ENCODE measurements at regions not wholly inside any gene's neighbourhood (a gene's known extent, or its start where the extent isn't known, plus 50 kb on each side); places are given as distances from the start of the nearest gene placed in this dataset.

- Histone ChIP-seq H2AFZ (ENCODE audit: low read length) (no peak overlapping the region), H3K27ac (ENCODE audit: low read depth, low read length) (no peak overlapping the region), H3K27me3 (ENCODE audit: insufficient read depth, low read length) (no peaks in the 10 kb centered on the region), H3K4me2 (ENCODE audit: insufficient read depth, low read length) (no peak overlapping the region), H3K4me1 (ENCODE audit: insufficient read depth, low read length) (no peaks in the 10 kb centered on the region), H4K20me1 (ENCODE audit: insufficient read depth, low read length) (no peaks in the 10 kb centered on the region), H3K9me3 (ENCODE audit: low read depth, low read length) (no peaks in the 10 kb centered on the region), H3K79me2 (ENCODE audit: insufficient read depth, low read length) (no peaks in the 10 kb centered on the region), H3K4me3 (ENCODE audit: insufficient read depth, low read length) (no peak overlapping the region), H3K36me3 (ENCODE audit: insufficient read depth, low read length) (no peaks in the 10 kb centered on the region)
- TF ChIP-seq, protein P1, sequence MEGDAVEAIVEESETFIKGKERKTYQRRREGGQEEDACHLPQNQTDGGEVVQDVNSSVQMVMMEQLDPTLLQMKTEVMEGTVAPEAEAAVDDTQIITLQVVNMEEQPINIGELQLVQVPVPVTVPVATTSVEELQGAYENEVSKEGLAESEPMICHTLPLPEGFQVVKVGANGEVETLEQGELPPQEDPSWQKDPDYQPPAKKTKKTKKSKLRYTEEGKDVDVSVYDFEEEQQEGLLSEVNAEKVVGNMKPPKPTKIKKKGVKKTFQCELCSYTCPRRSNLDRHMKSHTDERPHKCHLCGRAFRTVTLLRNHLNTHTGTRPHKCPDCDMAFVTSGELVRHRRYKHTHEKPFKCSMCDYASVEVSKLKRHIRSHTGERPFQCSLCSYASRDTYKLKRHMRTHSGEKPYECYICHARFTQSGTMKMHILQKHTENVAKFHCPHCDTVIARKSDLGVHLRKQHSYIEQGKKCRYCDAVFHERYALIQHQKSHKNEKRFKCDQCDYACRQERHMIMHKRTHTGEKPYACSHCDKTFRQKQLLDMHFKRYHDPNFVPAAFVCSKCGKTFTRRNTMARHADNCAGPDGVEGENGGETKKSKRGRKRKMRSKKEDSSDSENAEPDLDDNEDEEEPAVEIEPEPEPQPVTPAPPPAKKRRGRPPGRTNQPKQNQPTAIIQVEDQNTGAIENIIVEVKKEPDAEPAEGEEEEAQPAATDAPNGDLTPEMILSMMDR (IDR thresholded peaks at IDR 0.05; ENCODE audit: extremely low read depth, low read depth, low read length), result no peak
- no peak for DNase-seq (ENCODE audit: insufficient read length, low spot score, missing footprints)
Measured at GRCh38 chr5:166909040-166909439, 1382.4 kb upstream of the WWC1 start.

- H3K4me1 ChIP-seq (ENCODE audit: insufficient read depth, low read length), result no peaks in the 10 kb centered on the region
- no peak overlapping the region for H3K4me2 ChIP-seq (ENCODE audit: insufficient read depth, low read length)
- no peaks in the 10 kb centered on the region for H3K36me3 ChIP-seq (ENCODE audit: insufficient read depth, low read length)
- no peaks in the 10 kb centered on the region for H3K9me3 ChIP-seq (ENCODE audit: low read depth, low read length)
- TF ChIP-seq, protein P1 (IDR thresholded peaks at IDR 0.05; ENCODE audit: extremely low read depth, low read depth, low read length), result no peak
- H3K4me3 ChIP-seq (ENCODE audit: insufficient read depth, low read length), result no peak overlapping the region
- H2AFZ ChIP-seq (ENCODE audit: low read length), result no peak overlapping the region
- H3K27me3 ChIP-seq (ENCODE audit: insufficient read depth, low read length), result no peaks in the 10 kb centered on the region
- H4K20me1 ChIP-seq (ENCODE audit: insufficient read depth, low read length), result no peaks in the 10 kb centered on the region
- DNase-seq (ENCODE audit: insufficient read length, low spot score, missing footprints), result no peak
- no peak overlapping the region for H3K27ac ChIP-seq (ENCODE audit: low read depth, low read length)
- H3K79me2 ChIP-seq (ENCODE audit: insufficient read depth, low read length), result no peaks in the 10 kb centered on the region
Measured at GRCh38 chr5:166909926-166910325, 1381.5 kb upstream of the WWC1 start.

DNA sequence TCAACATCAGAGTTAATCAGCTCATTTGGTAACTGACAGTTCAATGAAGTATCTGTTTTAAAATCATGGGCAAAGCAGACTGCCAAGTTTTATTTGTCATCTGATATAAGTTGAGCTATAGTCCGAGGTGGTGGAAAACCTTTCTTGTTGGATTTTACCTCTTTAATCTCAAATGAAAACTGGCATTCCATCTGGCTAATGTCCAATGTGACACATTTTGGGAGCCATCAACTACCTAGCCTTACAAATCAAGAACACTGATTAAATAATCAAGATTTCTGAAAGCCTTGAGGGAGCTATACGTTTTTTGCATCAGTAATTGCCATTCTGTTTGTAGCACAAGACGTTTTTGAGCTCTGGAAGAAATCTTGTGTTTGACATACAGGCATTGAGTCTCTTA lies 1380.5 kb upstream of the WWC1 start:
- TF ChIP-seq, protein P1 (IDR thresholded peaks at IDR 0.05; ENCODE audit: extremely low read depth, low read depth, low read length), result no peak
- Histone ChIP-seq H3K79me2 (ENCODE audit: insufficient read depth, low read length) (no peaks in the 10 kb centered on the region), H3K9me3 (ENCODE audit: low read depth, low read length) (no peaks in the 10 kb centered on the region), H3K4me1 (ENCODE audit: insufficient read depth, low read length) (no peaks in the 10 kb centered on the region), H2AFZ (ENCODE audit: low read length) (no peak overlapping the region), H3K27me3 (ENCODE audit: insufficient read depth, low read length) (no peaks in the 10 kb centered on the region), H3K4me2 (ENCODE audit: insufficient read depth, low read length) (no peak overlapping the region), H3K4me3 (ENCODE audit: insufficient read depth, low read length) (no peak overlapping the region), H3K27ac (ENCODE audit: low read depth, low read length) (no peak overlapping the region), H3K36me3 (ENCODE audit: insufficient read depth, low read length) (no peaks in the 10 kb centered on the region), H4K20me1 (ENCODE audit: insufficient read depth, low read length) (no peaks in the 10 kb centered on the region)
- DNase-seq (ENCODE audit: insufficient read length, low spot score, missing footprints), result no peak

GRCh38 chr5:166916021-166916420 lies 1375.4 kb upstream of the WWC1 start:
- Histone ChIP-seq H3K4me3 (ENCODE audit: insufficient read depth, low read length) (no peak overlapping the region), H3K27ac (ENCODE audit: low read depth, low read length) (no peak overlapping the region), H3K4me1 (ENCODE audit: insufficient read depth, low read length) (no peaks in the 10 kb centered on the region), H3K36me3 (ENCODE audit: insufficient read depth, low read length) (no peaks in the 10 kb centered on the region), H3K79me2 (ENCODE audit: insufficient read depth, low read length) (no peaks in the 10 kb centered on the region), H4K20me1 (ENCODE audit: insufficient read depth, low read length) (no peaks in the 10 kb centered on the region), H3K4me2 (ENCODE audit: insufficient read depth, low read length) (no peak overlapping the region), H3K9me3 (ENCODE audit: low read depth, low read length) (no peaks in the 10 kb centered on the region), H3K27me3 (ENCODE audit: insufficient read depth, low read length) (no peaks in the 10 kb centered on the region), H2AFZ (ENCODE audit: low read length) (no peak overlapping the region)
- TF ChIP-seq, protein P1 (IDR thresholded peaks at IDR 0.05; ENCODE audit: extremely low read depth, low read depth, low read length), result no peak
- no peak for DNase-seq (ENCODE audit: insufficient read length, low spot score, missing footprints)
